IMR-90 (cell line): ENCODE measurements at regions not wholly inside any gene's neighbourhood (a gene's known extent, or its start where the extent isn't known, plus 50 kb on each side); places are given as distances from the start of the nearest gene placed in this dataset.

Source experiments
- CEBPB ChIP-seq: IDR thresholded peaks from 2 replicates; pipeline ENCODE4 v1.6.1; 2012; ENCODE audit warnings: low read depth, low read length, improper control_type of control experiment
- CHD1 ChIP-seq: IDR thresholded peaks from 2 replicates; pipeline ENCODE4 v1.6.1; 2012; ENCODE audit warnings: low read depth, low read length, improper control_type of control experiment
- CTCF ChIP-seq: conservative IDR thresholded peaks from 2 replicates; pipeline ENCODE4 v1.5.1; 2012; ENCODE audit warnings: mild to moderate bottlenecking, low read depth, low read length, improper control_type of control experiment
- ELK1 ChIP-seq: fragments of 150-350 bp; IDR thresholded peaks from 2 replicates; pipeline ENCODE4 v1.6.1; 2016; ENCODE audit warnings: low read depth, mild to moderate bottlenecking, low read length, moderate library complexity, borderline replicate concordance
- FOS ChIP-seq: fragments of 150-350 bp; IDR thresholded peaks from 2 replicates; pipeline ENCODE4 v1.6.1; 2016; ENCODE audit warnings: low read depth, low read length
- MAFK ChIP-seq: IDR thresholded peaks from 2 replicates; pipeline ENCODE4 v1.6.1; 2012; ENCODE audit warnings: low read depth, low read length, improper control_type of control experiment
- MXI1 ChIP-seq: IDR thresholded peaks from 2 replicates; pipeline ENCODE4 v1.6.1; 2012; ENCODE audit warnings: low read depth, mild to moderate bottlenecking, low read length, moderate library complexity, borderline replicate concordance
- POLR2A ChIP-seq: IDR thresholded peaks from 2 replicates; pipeline ENCODE4 v1.6.1; 2012; ENCODE audit warnings: mild to moderate bottlenecking, low read depth, low read length
- USF2 ChIP-seq: fragments of 150-350 bp; IDR thresholded peaks from 2 replicates; pipeline ENCODE4 v1.6.1; 2017; ENCODE audit warnings: mild to moderate bottlenecking, antibody characterized with exemption, low read length, low read depth

GRCh38 chr17:77399319-77399957, 258.7 kb downstream of the SEC14L1 start:
- no peak for TF ChIP-seq CTCF
- TF ChIP-seq POLR2A, result no peak
- no peak for TF ChIP-seq CEBPB
- no peak for TF ChIP-seq CHD1
- TF ChIP-seq ELK1, result no peak
- no peak for TF ChIP-seq MXI1
- TF ChIP-seq USF2, result no peak
- TF ChIP-seq MAFK, result no peak
- TF ChIP-seq FOS, result no peak
